ENCODE measurements at regions not wholly inside any gene's neighbourhood (a gene's known extent, or its start where the extent isn't known, plus 50 kb on each side); places are given as distances from the start of the nearest gene placed in this dataset.

DNA sequence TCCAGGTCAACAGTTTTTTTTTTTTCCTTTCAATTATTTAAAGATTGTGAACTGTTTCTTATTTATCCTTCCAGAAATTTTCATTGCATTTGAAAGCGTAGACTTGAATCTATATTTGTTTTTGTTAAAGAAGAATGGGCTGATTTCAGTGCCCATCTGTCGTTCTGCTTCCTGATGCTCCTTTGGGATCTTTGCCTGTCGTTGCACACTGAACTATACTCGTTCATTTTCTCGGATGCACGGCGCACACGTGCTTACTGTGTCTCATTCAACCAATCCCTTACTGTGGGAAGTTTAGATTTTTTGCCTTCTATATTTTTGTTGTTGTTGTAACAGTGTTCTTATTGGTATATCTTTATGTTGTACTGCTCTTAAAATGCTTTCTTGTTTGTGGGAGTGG lies 149.7 kb downstream of the VAPA start:
- no peak for TF ChIP-seq YY1 (IDR thresholded peaks at IDR 0.05; ENCODE audit: insufficient read depth, insufficient read length)
- no peak for TF ChIP-seq ZNF274 (IDR thresholded peaks at IDR 0.05; ENCODE audit: low read depth, low read length)
- no peak for TF ChIP-seq SUZ12 (IDR thresholded peaks at IDR 0.05; ENCODE audit: extremely low read depth, insufficient read depth, insufficient read length)
- Histone ChIP-seq H3K27me3 (ENCODE audit: insufficient read depth, insufficient read length) (no peaks in the 10 kb centered on the region), H3K9ac (ENCODE audit: insufficient read length, low read depth) (no peak overlapping the region), H3K4me3 (ENCODE audit: insufficient read length, low read depth) (no peak overlapping the region), H3K4me1 (ENCODE audit: insufficient read depth, insufficient read length) (peaks cover 3% of the 10 kb centered on the region), H3K9me3 (ENCODE audit: insufficient read depth, low read length) (peaks cover 6% of the 10 kb centered on the region; the same call in 1 of the 2 replicates), H3K36me3 (ENCODE audit: insufficient read depth, insufficient read length, low read length) (no peaks in the 10 kb centered on the region)
- no peak for DNase-seq (ENCODE audit: low read depth, low spot score)

GRCh38 chr18:10064267-10064666 lies 150.5 kb downstream of the VAPA start:
- H3K27me3 ChIP-seq (ENCODE audit: insufficient read depth, insufficient read length): no peaks in the 10 kb centered on the region
- H3K4me3 ChIP-seq (ENCODE audit: insufficient read length, low read depth): no peak overlapping the region
- no peak for DNase-seq (ENCODE audit: low read depth, low spot score)
- peaks cover 3% of the 10 kb centered on the region for H3K4me1 ChIP-seq (ENCODE audit: insufficient read depth, insufficient read length)
- no peaks in the 10 kb centered on the region for H3K36me3 ChIP-seq (ENCODE audit: insufficient read depth, insufficient read length, low read length)
- no peak overlapping the region for H3K9ac ChIP-seq (ENCODE audit: insufficient read length, low read depth)
- peaks cover 6% of the 10 kb centered on the region; the same call in 1 of the 2 replicates for H3K9me3 ChIP-seq (ENCODE audit: insufficient read depth, low read length)
- TF ChIP-seq ZNF274 (IDR thresholded peaks at IDR 0.05; ENCODE audit: low read depth, low read length) (no peak), YY1 (IDR thresholded peaks at IDR 0.05; ENCODE audit: insufficient read depth, insufficient read length) (no peak), SUZ12 (IDR thresholded peaks at IDR 0.05; ENCODE audit: extremely low read depth, insufficient read depth, insufficient read length) (no peak)

DNA sequence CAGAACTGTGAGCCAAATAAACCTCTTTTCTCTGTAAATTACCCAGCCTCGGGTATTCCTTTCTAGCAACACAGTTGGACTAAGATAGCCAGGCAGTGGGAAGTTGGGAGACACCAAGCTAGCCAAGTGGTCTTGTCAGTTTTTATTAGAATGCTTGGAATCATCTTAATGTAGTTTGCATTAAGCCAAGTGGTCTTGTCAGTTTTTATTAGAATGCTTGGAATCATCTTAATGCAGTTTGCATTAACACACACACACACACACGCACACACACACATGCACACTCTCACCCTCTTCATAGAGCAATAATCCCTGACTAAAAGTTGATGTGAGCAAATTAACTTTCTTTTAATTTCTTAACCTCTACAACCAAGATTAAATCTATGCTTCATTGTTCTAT lies 151.5 kb downstream of the VAPA start:
- H3K9ac ChIP-seq (ENCODE audit: insufficient read length, low read depth): no peak overlapping the region
- peaks cover 6% of the 10 kb centered on the region; the same call in 1 of the 2 replicates for H3K9me3 ChIP-seq (ENCODE audit: insufficient read depth, low read length)
- no peaks in the 10 kb centered on the region for H3K27me3 ChIP-seq (ENCODE audit: insufficient read depth, insufficient read length)
- no peaks in the 10 kb centered on the region for H3K36me3 ChIP-seq (ENCODE audit: insufficient read depth, insufficient read length, low read length)
- no peak for TF ChIP-seq ZNF274 (IDR thresholded peaks at IDR 0.05; ENCODE audit: low read depth, low read length)
- TF ChIP-seq SUZ12 (IDR thresholded peaks at IDR 0.05; ENCODE audit: extremely low read depth, insufficient read depth, insufficient read length): no peak
- TF ChIP-seq YY1 (IDR thresholded peaks at IDR 0.05; ENCODE audit: insufficient read depth, insufficient read length): no peak
- no peak for DNase-seq (ENCODE audit: low read depth, low spot score)
- H3K4me1 ChIP-seq (ENCODE audit: insufficient read depth, insufficient read length): peaks cover 3% of the 10 kb centered on the region
- no peak overlapping the region for H3K4me3 ChIP-seq (ENCODE audit: insufficient read length, low read depth)

DNA sequence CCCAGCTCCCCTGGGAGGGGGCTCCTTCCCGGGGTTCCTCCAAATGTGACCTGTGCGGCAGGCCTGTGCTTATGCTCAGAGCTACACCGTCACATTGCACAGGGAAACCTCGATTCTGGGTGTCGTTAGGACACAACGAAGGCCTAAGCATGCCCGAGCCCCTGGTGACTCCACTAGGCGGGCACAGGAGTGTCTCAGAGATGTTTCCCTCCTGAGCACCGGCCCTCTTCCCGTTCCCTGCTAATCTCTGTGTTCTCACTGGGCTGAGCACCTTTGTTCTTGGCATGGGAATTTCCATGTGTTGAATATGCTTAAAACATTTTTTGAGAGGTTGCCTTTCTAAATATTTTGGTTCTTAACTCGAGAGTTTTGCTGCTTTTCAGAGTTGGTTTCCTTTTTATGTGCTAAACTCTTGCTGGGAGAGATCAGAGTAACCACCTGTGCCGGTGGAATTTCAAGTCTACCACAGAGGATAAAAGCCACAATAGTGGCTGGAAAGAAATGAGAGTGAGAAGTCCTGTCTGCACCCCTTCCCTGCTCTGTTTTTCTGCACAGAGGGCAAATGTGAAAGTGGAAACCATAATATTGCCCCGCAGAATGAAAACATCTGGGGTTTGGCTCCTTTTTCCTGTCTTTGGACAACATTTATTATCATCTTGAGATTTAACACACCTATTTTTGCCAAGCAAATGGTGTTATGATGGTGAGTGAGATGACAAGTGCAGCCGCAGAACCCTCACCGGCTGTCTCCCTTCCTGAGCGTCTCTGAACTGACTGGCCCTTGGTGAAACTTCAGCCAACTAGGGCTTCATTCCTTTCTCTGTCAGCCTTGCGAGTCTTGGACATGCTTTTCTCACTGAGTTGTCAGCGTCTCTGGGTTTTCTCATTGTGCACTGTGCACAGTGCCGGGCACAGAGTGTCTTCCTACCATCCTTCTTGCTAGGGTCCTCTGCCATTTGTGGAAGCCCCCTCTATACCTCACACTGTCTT lies 154.1 kb downstream of the VAPA start:
- H3K36me3 ChIP-seq (ENCODE audit: insufficient read depth, insufficient read length, low read length): no peaks in the 10 kb centered on the region
- no peak for TF ChIP-seq YY1 (IDR thresholded peaks at IDR 0.05; ENCODE audit: insufficient read depth, insufficient read length)
- TF ChIP-seq ZNF274 (IDR thresholded peaks at IDR 0.05; ENCODE audit: low read depth, low read length): no peak
- TF ChIP-seq SUZ12 (IDR thresholded peaks at IDR 0.05; ENCODE audit: extremely low read depth, insufficient read depth, insufficient read length): no peak
- no peak for DNase-seq (ENCODE audit: low read depth, low spot score)

GRCh38 chr18:10068766-10069567 lies 155.2 kb downstream of the VAPA start:
- no peak for TF ChIP-seq ZNF274 (IDR thresholded peaks at IDR 0.05; ENCODE audit: low read depth, low read length)
- no peak for TF ChIP-seq SUZ12 (IDR thresholded peaks at IDR 0.05; ENCODE audit: extremely low read depth, insufficient read depth, insufficient read length)
- no peak for TF ChIP-seq YY1 (IDR thresholded peaks at IDR 0.05; ENCODE audit: insufficient read depth, insufficient read length)
- no peaks in the 10 kb centered on the region for H3K36me3 ChIP-seq (ENCODE audit: insufficient read depth, insufficient read length, low read length)
- DNase-seq (ENCODE audit: low read depth, low spot score): no peak

More for the DNA sequence above, 154.1 kb downstream of the VAPA start:
- Histone ChIP-seq H3K27me3 (ENCODE audit: insufficient read depth, insufficient read length) (no peaks in the 10 kb centered on the region), H3K9me3 (ENCODE audit: insufficient read depth, low read length) (peaks cover 6% of the 10 kb centered on the region; the same call in 1 of the 2 replicates), H3K4me1 (ENCODE audit: insufficient read depth, insufficient read length) (peaks cover 3% of the 10 kb centered on the region), H3K9ac (ENCODE audit: insufficient read length, low read depth) (no peak overlapping the region), H3K4me3 (ENCODE audit: insufficient read length, low read depth) (no peak overlapping the region)

DNA sequence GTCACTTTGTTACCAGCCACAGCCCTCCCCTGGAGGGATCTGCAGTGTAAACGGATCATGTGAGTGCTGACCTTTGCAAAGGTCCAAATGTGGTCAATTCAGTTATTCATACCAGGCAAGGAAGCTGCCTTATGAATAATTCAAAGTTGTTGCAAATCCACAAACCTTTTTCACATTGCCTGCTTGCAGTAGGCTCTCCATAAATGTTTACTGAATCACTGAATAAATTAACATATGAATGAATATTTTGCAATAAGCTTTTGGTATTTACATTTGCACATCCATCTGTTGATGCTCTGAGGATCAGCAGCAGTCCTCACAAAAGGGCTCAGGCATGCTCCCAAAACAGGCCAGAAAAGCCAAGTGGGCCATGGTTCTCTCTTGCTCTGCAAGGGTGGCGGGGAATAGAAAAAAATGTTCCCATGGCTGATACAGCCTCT lies 156.8 kb downstream of the VAPA start:
- no peak for DNase-seq (ENCODE audit: low read depth, low spot score)
- Histone ChIP-seq H3K27me3 (ENCODE audit: insufficient read depth, insufficient read length) (no peaks in the 10 kb centered on the region), H3K9me3 (ENCODE audit: insufficient read depth, low read length) (no peaks in the 10 kb centered on the region), H3K4me3 (ENCODE audit: insufficient read length, low read depth) (no peak overlapping the region), H3K36me3 (ENCODE audit: insufficient read depth, insufficient read length, low read length) (no peaks in the 10 kb centered on the region), H3K4me1 (ENCODE audit: insufficient read depth, insufficient read length) (peaks cover 3% of the 10 kb centered on the region), H3K9ac (ENCODE audit: insufficient read length, low read depth) (no peak overlapping the region)
- TF ChIP-seq ZNF274 (IDR thresholded peaks at IDR 0.05; ENCODE audit: low read depth, low read length): no peak
- TF ChIP-seq YY1 (IDR thresholded peaks at IDR 0.05; ENCODE audit: insufficient read depth, insufficient read length): no peak
- no peak for TF ChIP-seq SUZ12 (IDR thresholded peaks at IDR 0.05; ENCODE audit: extremely low read depth, insufficient read depth, insufficient read length)

More at GRCh38 chr18:10068766-10069567, 155.2 kb downstream of the VAPA start:
- peaks cover 6% of the 10 kb centered on the region; the same call in 1 of the 2 replicates for H3K9me3 ChIP-seq (ENCODE audit: insufficient read depth, low read length)
- H3K27me3 ChIP-seq (ENCODE audit: insufficient read depth, insufficient read length): no peaks in the 10 kb centered on the region
- peaks cover 3% of the 10 kb centered on the region for H3K4me1 ChIP-seq (ENCODE audit: insufficient read depth, insufficient read length)
- no peak overlapping the region for H3K4me3 ChIP-seq (ENCODE audit: insufficient read length, low read depth)
- no peak overlapping the region for H3K9ac ChIP-seq (ENCODE audit: insufficient read length, low read depth)
